Testis (tissue), 2 donors: ENCODE measurements at regions not wholly inside any gene's neighbourhood (a gene's known extent, or its start where the extent isn't known, plus 50 kb on each side); places are given as distances from the start of the nearest gene placed in this dataset.

Source experiments
- POLR2A ChIP-seq: fragments of 450-650 bp; IDR thresholded peaks from one replicate; pipeline ENCODE4 v1.6.1; 2017; ENCODE audit warnings: antibody characterized with exemption, mild to moderate bottlenecking, moderate library complexity
- TF ChIP-seq, protein P1 (sequence below), 3 experiments: fragments of 450-650 bp in 2 of 3; fragments of 200-600 bp in 1 of 3; sonication (generic) in 1 of 3; IDR thresholded peaks; one replicate each; pipeline ENCODE4 v1.5.1; 2016 to 2019; ENCODE audit warnings: antibody characterized with exemption in 3 of 3, mild to moderate bottlenecking in 2 of 3, moderate library complexity in 1 of 3

GRCh38 chrX:65148232-65148631 lies 172.0 kb upstream of the ZC4H2 start:
- TF ChIP-seq, protein P1, sequence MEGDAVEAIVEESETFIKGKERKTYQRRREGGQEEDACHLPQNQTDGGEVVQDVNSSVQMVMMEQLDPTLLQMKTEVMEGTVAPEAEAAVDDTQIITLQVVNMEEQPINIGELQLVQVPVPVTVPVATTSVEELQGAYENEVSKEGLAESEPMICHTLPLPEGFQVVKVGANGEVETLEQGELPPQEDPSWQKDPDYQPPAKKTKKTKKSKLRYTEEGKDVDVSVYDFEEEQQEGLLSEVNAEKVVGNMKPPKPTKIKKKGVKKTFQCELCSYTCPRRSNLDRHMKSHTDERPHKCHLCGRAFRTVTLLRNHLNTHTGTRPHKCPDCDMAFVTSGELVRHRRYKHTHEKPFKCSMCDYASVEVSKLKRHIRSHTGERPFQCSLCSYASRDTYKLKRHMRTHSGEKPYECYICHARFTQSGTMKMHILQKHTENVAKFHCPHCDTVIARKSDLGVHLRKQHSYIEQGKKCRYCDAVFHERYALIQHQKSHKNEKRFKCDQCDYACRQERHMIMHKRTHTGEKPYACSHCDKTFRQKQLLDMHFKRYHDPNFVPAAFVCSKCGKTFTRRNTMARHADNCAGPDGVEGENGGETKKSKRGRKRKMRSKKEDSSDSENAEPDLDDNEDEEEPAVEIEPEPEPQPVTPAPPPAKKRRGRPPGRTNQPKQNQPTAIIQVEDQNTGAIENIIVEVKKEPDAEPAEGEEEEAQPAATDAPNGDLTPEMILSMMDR (IDR thresholded peaks at IDR 0.05), result no peak
- no peak for TF ChIP-seq POLR2A
